ENCODE measurements at regions not wholly inside any gene's neighbourhood (a gene's known extent, or its start where the extent isn't known, plus 50 kb on each side); places are given as distances from the start of the nearest gene placed in this dataset.

DNA sequence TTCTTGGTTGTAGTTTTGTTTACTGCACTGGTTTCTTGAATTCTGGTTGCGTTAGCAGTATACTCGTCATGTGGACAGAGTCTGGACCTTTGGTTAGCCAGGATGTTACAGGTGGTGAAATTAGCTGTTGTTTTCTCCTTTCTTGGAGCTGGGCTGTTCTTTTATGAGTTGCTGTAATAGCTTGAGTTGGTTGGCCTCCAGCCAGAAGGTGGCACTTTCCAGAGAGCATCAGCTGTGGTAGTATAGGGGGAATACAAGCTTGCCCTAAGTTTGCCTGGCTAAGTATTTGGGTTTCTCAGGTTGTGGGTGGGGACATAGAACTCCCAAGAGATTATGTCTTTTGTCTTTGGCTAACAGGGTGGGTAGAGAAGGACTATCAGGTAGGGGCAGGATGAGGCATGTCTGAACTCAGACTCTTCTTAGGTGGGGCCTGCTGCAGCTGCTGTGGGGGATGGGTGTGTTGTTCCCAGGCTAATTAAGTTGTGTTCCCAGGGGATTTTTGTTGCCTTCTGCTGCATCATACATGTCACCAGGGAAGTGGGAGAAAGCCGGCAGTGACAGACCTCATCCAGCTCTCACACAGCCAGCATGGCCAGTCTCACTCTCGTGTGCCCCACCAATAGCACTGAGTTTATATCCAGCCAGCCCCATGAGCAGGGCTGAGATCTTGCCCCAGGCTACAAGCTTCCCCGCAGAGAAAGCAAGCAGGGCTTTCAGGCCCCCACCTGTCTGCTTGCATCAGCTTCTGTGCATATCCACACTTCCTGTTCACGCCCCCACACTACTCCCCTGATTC, 246.7 kb upstream of the TPK1 start:
- no peak for DNase-seq

DNA sequence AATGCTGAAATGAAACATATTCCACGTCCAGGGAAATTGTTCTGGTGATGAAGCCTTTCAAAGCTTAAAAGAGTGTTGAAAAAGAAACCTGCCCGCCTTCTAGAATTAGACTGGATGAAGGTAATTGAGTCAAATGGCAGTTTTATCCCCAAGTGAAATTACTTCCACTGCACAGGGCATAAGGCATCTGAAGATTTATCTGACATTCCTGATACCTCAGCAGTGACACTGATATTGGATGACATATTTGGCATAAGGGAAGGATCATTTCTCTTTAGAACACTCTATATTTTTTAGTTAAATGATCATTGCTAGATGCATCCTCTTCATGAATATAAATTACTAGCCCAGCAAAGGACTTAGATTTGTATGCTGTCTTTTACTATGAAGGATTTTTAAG, 229.6 kb upstream of the TPK1 start:
- no peak for DNase-seq

GRCh38 chr7:145064114-145064513, 228.3 kb upstream of the TPK1 start:
- DNase-seq: no peak

- DNase-seq: no peak
Measured at GRCh38 chr7:145053781-145054180, 217.9 kb upstream of the TPK1 start.

DNA sequence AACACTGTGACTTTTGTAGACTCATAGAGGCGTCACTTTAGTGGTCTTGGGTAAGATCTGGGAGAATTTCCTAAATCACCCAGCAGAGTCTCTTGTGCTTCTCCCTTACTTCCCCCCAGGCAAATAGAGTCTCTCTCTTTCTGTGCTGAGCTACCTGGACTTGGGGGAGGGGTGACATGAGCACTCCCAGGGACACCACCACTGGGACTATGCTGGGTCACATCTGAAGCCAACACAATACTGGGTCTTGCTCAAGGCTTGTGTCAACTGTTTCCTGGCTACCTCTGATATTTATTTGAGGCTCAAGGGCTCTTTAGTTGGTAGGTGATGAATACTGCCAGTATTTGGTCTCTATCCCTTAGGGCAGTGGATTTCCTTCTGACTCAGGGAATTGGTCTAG, 214.6 kb upstream of the TPK1 start:
- no peak for DNase-seq

- DNase-seq: peak; percentile 21 to 28
Measured at GRCh38 chr7:145036604-145037405, 201.0 kb upstream of the TPK1 start.

DNA sequence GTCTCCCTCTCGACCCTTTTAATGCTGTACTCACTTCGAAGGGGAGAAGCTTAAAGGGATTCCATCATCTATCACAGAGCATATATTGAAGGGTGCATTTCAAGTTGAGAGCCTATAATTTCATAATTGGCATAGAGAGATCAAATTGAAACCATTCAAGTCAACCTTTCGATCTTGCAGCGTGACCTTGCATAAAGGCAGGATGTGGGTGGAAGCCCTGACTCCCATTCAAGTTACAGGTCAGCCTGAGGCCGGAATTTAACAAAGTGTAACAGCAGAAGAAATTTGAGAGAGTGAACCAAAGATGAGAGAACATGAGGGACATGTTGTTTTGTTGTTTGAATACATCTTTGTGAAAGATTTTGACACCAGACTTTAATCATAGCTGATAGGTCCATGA, 195.3 kb upstream of the TPK1 start:
- no peak for DNase-seq

- DNase-seq: no peak
Measured at GRCh38 chr7:145030754-145031153, 194.9 kb upstream of the TPK1 start.

DNA sequence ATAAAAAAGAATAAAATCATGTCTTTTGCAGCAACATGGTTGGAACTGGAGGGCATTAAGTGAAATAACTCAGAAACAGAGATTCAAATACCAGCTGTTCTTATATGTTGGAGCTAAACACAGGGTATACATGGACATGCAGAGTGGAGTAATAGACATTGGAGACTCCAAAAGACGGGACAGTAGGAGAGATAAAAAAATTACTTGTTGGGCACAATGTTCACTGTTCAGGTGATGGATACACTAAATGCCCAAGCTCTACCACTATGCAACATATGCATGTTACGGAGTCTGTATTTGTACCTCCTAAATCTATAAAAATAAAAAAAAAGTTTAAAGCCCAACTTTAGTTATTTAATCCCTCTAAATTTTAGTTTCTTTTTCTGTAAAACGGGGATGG, 184.6 kb upstream of the TPK1 start:
- DNase-seq: no peak

DNA sequence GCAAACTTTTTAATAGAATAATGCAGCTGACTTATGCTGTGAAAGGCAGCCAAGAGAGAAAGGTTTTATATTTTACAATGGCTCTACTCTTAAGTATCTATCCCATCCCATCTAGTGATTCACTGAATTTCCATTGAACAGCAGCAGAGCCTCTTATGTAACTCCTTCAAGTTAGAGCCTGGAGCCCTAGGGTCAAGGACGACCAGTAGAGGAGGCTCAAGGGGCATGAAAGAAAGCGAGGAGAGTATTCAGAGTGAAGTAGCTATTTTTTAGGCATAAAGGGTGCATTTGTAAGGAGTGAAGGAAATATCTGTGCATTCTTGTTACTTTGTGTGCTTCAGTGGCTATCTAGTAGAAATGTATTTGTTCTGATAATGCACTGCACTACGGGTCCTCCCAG, 180.2 kb upstream of the TPK1 start:
- no peak for DNase-seq

GRCh38 chr7:145009876-145010275, 174.0 kb upstream of the TPK1 start:
- no peak for DNase-seq

GRCh38 chr7:145005601-145006000, 169.7 kb upstream of the TPK1 start:
- no peak for DNase-seq

DNA sequence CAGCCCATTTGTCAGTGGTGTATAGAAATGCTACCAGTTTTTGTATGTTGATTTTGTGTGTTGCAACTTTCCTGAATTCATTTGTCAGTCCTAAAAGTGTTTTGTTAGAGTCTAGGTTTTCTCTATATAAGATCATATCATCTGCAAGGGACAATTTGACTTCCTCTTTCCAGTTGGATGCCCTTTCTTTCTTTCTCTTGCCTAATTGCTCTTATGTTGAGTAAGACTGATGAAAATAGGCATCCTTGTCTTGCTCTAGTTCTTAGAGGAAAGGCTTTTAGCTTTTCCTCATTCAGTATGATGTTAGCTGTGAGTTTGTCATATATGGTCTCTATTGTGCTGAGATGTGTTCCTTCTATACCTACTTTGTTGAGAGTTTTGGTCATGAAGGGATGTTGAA, 161.7 kb upstream of the TPK1 start:
- DNase-seq: no peak

- no peak for DNase-seq
Measured at GRCh38 chr7:144995495-144995894, 159.6 kb upstream of the TPK1 start.

- no peak for DNase-seq
Measured at GRCh38 chr7:144991041-144991440, 155.2 kb upstream of the TPK1 start.

GRCh38 chr7:144987686-144988085, 151.8 kb upstream of the TPK1 start:
- DNase-seq: no peak

- no peak for DNase-seq
Measured at GRCh38 chr7:144982133-144982532, 146.3 kb upstream of the TPK1 start.

DNA sequence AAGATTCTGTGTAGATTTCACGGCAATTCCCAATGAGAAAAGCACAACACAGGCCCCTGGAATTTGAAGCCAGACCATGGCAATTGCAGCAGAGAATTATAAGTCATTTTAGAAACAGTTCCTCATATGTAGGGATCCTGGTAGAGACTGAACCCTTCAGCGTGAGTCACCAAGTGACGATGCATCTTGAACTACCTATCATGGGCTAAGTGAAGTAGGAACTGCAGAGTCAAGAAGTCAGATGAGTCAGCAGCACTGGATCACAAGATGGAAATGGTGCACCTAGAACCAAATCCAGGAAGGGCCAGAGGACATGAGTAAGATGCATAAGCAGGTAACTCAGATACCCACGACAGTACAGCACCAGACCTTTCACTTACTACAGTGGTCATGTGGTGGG, 140.0 kb upstream of the TPK1 start:
- DNase-seq: no peak

- no peak for DNase-seq
Measured at GRCh38 chr7:144969787-144970186, 133.9 kb upstream of the TPK1 start.

GRCh38 chr7:144960763-144961162, 124.9 kb upstream of the TPK1 start:
- no peak for DNase-seq

GRCh38 chr7:144957998-144958397, 122.1 kb upstream of the TPK1 start:
- no peak for DNase-seq

DNA sequence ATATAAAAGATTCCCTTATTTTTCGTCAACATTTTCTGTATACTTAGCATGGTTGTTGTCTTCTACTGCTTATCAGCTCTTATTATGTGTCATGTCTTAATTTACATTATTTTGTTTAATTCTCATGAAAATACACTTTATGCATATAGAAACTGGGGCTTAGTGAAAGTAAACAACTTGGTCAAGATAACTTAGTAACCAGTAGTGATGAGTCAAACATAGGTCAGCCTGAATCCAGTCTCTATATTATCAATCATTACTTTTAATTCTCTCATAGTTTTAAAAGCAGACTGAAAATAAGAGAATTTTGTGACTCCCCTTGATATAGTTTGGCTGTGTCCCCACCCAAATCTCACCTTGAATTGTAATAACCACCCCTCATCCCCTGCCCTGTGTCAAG, 119.6 kb upstream of the TPK1 start:
- DNase-seq: no peak

DNA sequence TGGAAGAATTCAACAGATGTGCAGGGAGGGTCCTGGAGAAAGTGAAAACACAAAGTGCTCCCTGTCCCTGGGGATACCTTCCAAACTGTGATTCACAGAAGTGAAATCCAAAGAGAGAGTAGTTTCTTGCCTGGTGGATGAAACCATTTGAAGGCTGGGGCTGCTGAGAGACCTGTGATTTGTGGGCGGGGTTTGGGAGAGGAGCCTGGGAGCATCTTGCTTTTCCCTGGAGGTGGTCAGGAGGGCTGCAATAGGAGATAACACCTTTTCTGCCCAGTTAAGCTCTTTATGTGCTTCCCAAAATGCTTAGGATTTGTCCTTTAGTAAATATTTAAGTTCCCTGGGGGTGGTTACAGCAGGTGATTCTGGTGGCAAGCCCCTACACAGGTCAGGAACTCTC, 105.3 kb upstream of the TPK1 start:
- no peak for DNase-seq

DNA sequence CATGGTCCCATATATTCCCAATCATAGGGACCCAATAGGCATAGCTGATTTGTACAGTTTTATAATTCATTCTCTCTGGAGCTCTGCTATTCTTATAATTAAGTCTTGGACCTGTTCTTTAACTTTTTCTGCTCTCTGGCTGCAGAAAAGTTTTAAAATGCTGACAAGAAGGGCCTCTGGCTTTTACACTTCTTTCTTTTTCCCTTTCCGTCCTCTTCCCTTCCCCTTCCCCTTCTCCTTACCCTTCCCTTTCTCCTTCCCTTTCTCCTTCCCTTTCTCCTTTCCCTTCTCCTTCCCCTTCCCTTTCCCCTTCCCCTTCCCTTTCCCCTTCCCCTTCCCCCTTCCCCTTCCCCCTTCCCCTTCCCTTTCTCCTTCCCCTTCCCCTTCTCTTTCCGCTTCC, 101.3 kb upstream of the TPK1 start:
- DNase-seq: no peak

DNA sequence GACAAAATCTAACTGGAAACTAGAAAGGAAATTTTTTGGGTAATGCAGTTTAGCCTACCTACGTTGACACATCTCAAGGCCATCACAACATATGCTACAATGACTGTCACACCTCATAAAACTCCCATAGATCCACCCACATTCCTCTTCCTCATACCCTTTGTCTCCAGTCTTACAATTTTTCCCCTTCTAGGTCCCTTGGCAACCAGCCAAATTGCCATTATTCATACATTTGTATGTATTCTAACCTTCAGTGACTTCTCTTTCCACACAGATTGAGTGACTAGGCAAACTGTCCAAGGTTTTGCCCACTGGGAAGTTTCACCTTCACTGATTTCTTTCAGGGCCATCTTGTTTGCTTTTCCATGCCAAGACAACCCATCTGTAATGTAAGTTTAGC, 100.5 kb upstream of the TPK1 start:
- no peak for DNase-seq

All from stimulated activated CD4-positive, alpha-beta T cell treated with anti-CD3 and anti-CD28 coated beads, Interleukin-2, amount 100 ng/mL, for 24 hours (primary cell).